ENCODE measurements at regions not wholly inside any gene's neighbourhood (a gene's known extent, or its start where the extent isn't known, plus 50 kb on each side); places are given as distances from the start of the nearest gene placed in this dataset.

GRCh38 chr10:94092848-94093247, 99.1 kb downstream of the PLCE1 start:
- TF ChIP-seq EZH2 (IDR thresholded peaks at IDR 0.05; ENCODE audit: borderline replicate concordance, low read depth, low read length, poor library complexity, severe bottlenecking) (no peak), CTCF (conservative IDR thresholded peaks at IDR 0.05; ENCODE audit: low read depth, low read length) (no peak)
